ENCODE measurements at regions not wholly inside any gene's neighbourhood (a gene's known extent, or its start where the extent isn't known, plus 50 kb on each side); places are given as distances from the start of the nearest gene placed in this dataset.

- 0 out of 2 replicates have a peak, but pooled peaks have one; percentile 5 for TF ChIP-seq CTCF (IDR thresholded peaks at IDR 0.05)
- no peak for TF ChIP-seq ZFX (IDR thresholded peaks at IDR 0.05; ENCODE audit: borderline replicate concordance)
- H3K27ac ChIP-seq = no peak overlapping the region
Observed at GRCh38 chr4:31539284-31540069, 819.3 kb downstream of the PCDH7 start.

GRCh38 chr4:31545330-31545729, 825.2 kb downstream of the PCDH7 start:
- TF ChIP-seq ZFX (IDR thresholded peaks at IDR 0.05; ENCODE audit: borderline replicate concordance) (no peak), CTCF (IDR thresholded peaks at IDR 0.05) (no peak)

GRCh38 chr4:31545755-31546154, 825.6 kb downstream of the PCDH7 start:
- no peak overlapping the region for H3K27ac ChIP-seq
- TF ChIP-seq CTCF (IDR thresholded peaks at IDR 0.05) (no peak), ZFX (IDR thresholded peaks at IDR 0.05; ENCODE audit: borderline replicate concordance) (no peak)

More at GRCh38 chr4:31545330-31545729, 825.2 kb downstream of the PCDH7 start:
- H3K27ac ChIP-seq = no peak overlapping the region

- TF ChIP-seq ZFX (IDR thresholded peaks at IDR 0.05; ENCODE audit: borderline replicate concordance) = no peak
- no peak for TF ChIP-seq CTCF (IDR thresholded peaks at IDR 0.05)
- no peak overlapping the region for H3K27ac ChIP-seq
Observed at GRCh38 chr4:31548021-31548420, 827.9 kb downstream of the PCDH7 start.

- no peak overlapping the region for H3K27ac ChIP-seq
- TF ChIP-seq ZFX (IDR thresholded peaks at IDR 0.05; ENCODE audit: borderline replicate concordance) = no peak
- TF ChIP-seq CTCF (IDR thresholded peaks at IDR 0.05) = no peak
Observed at GRCh38 chr4:31548823-31549222, 828.7 kb downstream of the PCDH7 start.

GRCh38 chr4:31549256-31549655, 829.1 kb downstream of the PCDH7 start:
- TF ChIP-seq ZFX (IDR thresholded peaks at IDR 0.05; ENCODE audit: borderline replicate concordance) (no peak), CTCF (IDR thresholded peaks at IDR 0.05) (no peak)
- H3K27ac ChIP-seq = no peak overlapping the region

GRCh38 chr4:31557437-31557836, 837.3 kb downstream of the PCDH7 start:
- TF ChIP-seq ZFX (IDR thresholded peaks at IDR 0.05; ENCODE audit: borderline replicate concordance) (no peak), CTCF (IDR thresholded peaks at IDR 0.05) (no peak)
- no peak overlapping the region for H3K27ac ChIP-seq

All from 22Rv1 (cell line).